SK-N-SH (cell line): ENCODE measurements at regions not wholly inside any gene's neighbourhood (a gene's known extent, or its start where the extent isn't known, plus 50 kb on each side); places are given as distances from the start of the nearest gene placed in this dataset.

ENCODE experiments used
- CHD2 ChIP-seq: fragments of 150-350 bp; IDR thresholded peaks from 2 replicates; pipeline ENCODE4 v1.6.1; 2018; ENCODE audit warnings: low read length; ENCODE audit not compliant: partially characterized antibody
- EZH2phosphoT487 ChIP-seq: fragments of 200-600 bp; sonication (generic); IDR thresholded peaks from 2 replicates; pipeline ENCODE4 v1.6.1; 2017; ENCODE audit warnings: low read depth, mixed run types, mild to moderate bottlenecking, antibody characterized with exemption, moderate library complexity, borderline replicate concordance
- GABPA ChIP-seq: IDR thresholded peaks from 2 replicates; pipeline ENCODE4 v1.4.0; 2012; ENCODE audit warnings: low read depth, mild to moderate bottlenecking
- JUND ChIP-seq: IDR thresholded peaks from 2 replicates; pipeline ENCODE4 v1.4.0; 2012
- POLR2AphosphoS5 ChIP-seq: IDR thresholded peaks from 2 replicates; pipeline ENCODE4 v1.6.1; 2012; ENCODE audit warnings: low read depth, low read length
- RCOR1 ChIP-seq: fragments of 150-350 bp; IDR thresholded peaks from 2 replicates; pipeline ENCODE4 v1.6.1; 2017; ENCODE audit warnings: antibody characterized with exemption, low read length
- RFX5 ChIP-seq: IDR thresholded peaks from 2 replicates; pipeline ENCODE4 v1.6.1; 2012; ENCODE audit warnings: mild to moderate bottlenecking, improper control_type of control experiment, low read length
- TF ChIP-seq, protein P1 (sequence below): fragments of 200-600 bp; sonication (generic); IDR thresholded peaks from 2 replicates; pipeline ENCODE4 v1.6.1; 2017; ENCODE audit warnings: antibody characterized with exemption, mild to moderate bottlenecking, moderate library complexity
- TF ChIP-seq, protein P2 (sequence below): IDR thresholded peaks from 2 replicates; pipeline ENCODE4 v1.4.0; 2012; ENCODE audit warnings: low read depth

DNA sequence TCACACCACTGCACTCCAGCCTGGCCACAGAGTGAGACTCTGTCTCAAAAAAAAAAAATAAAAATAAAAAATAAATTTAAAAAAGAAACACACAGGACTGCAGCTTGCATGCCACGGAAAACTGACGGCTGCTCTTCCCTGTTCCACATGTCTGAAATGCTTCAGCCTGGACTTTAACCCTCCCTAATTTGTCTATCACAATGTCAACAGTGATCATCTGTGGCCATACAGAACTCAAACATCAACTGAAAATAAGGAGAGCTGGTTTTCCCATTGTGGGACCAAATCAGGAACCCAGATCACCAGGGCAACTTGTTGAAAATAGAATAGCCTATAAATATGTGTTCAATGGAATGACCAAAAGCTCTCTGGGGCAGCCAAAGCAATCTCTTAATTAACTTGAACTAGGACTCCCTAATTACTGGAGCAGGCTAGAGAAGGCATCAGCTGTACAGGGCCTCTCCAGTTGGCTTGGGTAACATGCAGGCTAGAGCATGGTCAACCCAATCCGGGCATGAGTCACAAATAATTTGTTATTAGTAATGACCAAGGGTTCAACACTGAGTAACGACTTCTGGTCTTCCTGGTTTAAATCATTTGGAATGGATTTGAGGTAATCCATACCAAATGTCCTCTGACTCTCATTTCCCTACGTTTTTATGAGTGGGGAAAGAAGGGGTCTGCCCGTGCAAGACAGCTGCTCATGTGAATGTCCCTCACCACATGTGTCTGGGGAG, 62.7 kb upstream of the KAZN start:
- TF ChIP-seq RFX5 (no peak), CHD2 (no peak), EZH2phosphoT487 (no peak), GABPA (no peak), RCOR1 (no peak), JUND (no peak), POLR2AphosphoS5 (no peak)
- TF ChIP-seq, protein P1, sequence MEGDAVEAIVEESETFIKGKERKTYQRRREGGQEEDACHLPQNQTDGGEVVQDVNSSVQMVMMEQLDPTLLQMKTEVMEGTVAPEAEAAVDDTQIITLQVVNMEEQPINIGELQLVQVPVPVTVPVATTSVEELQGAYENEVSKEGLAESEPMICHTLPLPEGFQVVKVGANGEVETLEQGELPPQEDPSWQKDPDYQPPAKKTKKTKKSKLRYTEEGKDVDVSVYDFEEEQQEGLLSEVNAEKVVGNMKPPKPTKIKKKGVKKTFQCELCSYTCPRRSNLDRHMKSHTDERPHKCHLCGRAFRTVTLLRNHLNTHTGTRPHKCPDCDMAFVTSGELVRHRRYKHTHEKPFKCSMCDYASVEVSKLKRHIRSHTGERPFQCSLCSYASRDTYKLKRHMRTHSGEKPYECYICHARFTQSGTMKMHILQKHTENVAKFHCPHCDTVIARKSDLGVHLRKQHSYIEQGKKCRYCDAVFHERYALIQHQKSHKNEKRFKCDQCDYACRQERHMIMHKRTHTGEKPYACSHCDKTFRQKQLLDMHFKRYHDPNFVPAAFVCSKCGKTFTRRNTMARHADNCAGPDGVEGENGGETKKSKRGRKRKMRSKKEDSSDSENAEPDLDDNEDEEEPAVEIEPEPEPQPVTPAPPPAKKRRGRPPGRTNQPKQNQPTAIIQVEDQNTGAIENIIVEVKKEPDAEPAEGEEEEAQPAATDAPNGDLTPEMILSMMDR, result no peak
- TF ChIP-seq, protein P2, sequence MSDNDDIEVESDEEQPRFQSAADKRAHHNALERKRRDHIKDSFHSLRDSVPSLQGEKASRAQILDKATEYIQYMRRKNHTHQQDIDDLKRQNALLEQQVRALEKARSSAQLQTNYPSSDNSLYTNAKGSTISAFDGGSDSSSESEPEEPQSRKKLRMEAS, result no peak
